ENCODE measurements at regions not wholly inside any gene's neighbourhood (a gene's known extent, or its start where the extent isn't known, plus 50 kb on each side); places are given as distances from the start of the nearest gene placed in this dataset.

DNA sequence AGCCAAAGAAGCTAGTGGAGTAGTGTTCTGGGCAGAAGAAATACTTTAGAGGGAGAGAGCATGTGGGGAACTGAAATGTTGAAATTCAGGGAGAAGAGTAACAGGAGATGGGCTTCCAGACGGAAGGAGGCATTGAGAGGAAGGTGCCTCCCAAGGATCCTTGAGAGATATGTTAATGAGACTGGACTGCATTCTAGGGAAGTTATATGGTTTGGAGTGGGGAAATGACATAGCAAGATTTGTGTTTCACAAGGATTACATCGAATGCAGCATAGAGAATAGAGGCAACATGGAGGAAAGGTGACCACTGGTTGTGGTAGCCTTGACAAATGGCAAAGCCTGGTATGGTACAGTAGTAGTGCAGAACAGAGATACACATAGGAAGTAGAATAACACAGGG is 160.5 kb upstream of the HMCN1 start:
- TF ChIP-seq POLR2AphosphoS5 (IDR thresholded peaks at IDR 0.05; ENCODE audit: borderline replicate concordance, low read depth, low read length), result no peak
- no peak for TF ChIP-seq EZH2 (IDR thresholded peaks at IDR 0.05)

Measured in SK-N-MC (cell line).